Calu3 (cell line): ENCODE measurements at regions not wholly inside any gene's neighbourhood (a gene's known extent, or its start where the extent isn't known, plus 50 kb on each side); places are given as distances from the start of the nearest gene placed in this dataset.
A peak's percentile ranks its signal among the peaks of the same experiment; 100 is the strongest.

ENCODE experiments used
- BruUV-seq: library from RNA; stranded (reverse); fragments of 400-500 nt; replicated peaks from 2 replicates; lab custom pipeline; 2021; lab: Mats Ljungman, UMichigan
- CTCF ChIA-PET: fragments of 300-600 bp; sonication (Branson Sonifier 250); formaldehyde crosslinking; loops from one replicate; lab custom pipeline; 2022; ENCODE audit warnings: antibody characterized with exemption; lab: Charles Lee
- DNase-seq: peaks from one replicate; pipeline ENCODE4 v3.0.0; 2022
- H3K27ac Mint-ChIP-seq: one replicate; pipeline ENCODE4 v1.8.0; 2022; ENCODE audit warnings: mixed read lengths; ENCODE audit not compliant: unreplicated experiment
- H3K27me3 Mint-ChIP-seq: one replicate; pipeline ENCODE4 v1.8.0; 2022; ENCODE audit warnings: mixed read lengths; ENCODE audit not compliant: unreplicated experiment
- H3K36me3 Mint-ChIP-seq: one replicate; pipeline ENCODE4 v1.8.0; 2022; ENCODE audit warnings: mild to moderate bottlenecking, moderate library complexity, mixed read lengths; ENCODE audit not compliant: insufficient read depth, unreplicated experiment
- H3K4me1 Mint-ChIP-seq: one replicate; pipeline ENCODE4 v1.8.0; 2022; ENCODE audit warnings: mild to moderate bottlenecking, low read depth, mixed read lengths; ENCODE audit not compliant: unreplicated experiment
- H3K4me3 Mint-ChIP-seq: one replicate; pipeline ENCODE4 v1.8.0; 2022; ENCODE audit warnings: mild to moderate bottlenecking, low read depth, moderate library complexity, mixed read lengths; ENCODE audit not compliant: unreplicated experiment
- H3K9me3 Mint-ChIP-seq: one replicate; pipeline ENCODE4 v1.8.0; 2022; ENCODE audit warnings: low read depth, mixed read lengths; ENCODE audit not compliant: unreplicated experiment
- intact Hi-C: fragments of 100-400 bp; cut with micrococcal nuclease; formaldehyde crosslinking; loops from one replicate; pipeline ENCODE4 v1.10.0; 2022; ENCODE audit not compliant: unreplicated experiment
- TF ChIP-seq, protein P1 (sequence below): fragments of 200-600 bp; IDR thresholded peaks from one replicate; pipeline ENCODE4 v1.8.0; 2022; ENCODE audit warnings: antibody characterized with exemption; ENCODE audit not compliant: unreplicated experiment

DNA sequence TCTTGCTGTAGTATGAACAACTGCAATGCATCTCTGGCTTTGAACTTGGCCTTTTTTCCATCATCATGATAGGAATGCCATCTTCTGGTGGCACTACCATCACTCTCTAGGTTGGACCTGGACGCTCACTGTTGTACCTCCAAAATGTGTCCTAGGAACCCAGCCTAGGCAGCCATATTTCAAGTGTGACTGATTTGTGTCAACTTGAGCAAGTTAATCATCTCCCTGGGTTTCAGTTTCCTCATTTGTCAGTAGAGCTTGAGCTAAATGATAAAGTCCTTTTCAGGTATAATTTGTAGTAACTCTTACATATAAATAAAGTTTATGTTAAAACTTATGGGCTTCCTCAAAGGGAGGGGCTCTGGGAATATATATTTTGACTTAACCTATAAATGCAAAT is 241.7 kb upstream of the CEP162 start:
- H3K9me3 Mint-ChIP-seq: no peaks in the 10 kb centered on the region
- H3K27ac Mint-ChIP-seq: no peak overlapping the region
- H3K27me3 Mint-ChIP-seq: no peaks in the 10 kb centered on the region
- peaks cover 37% of the 10 kb centered on the region for H3K4me1 Mint-ChIP-seq
- CTCF ChIA-PET: interaction anchor here (0.9 kb wide), 1 partner anchor 31 kb away, joined by 3 read pairs; no protein-coding TSS in a partner anchor
- DNase-seq: no peak
- TF ChIP-seq, protein P1, sequence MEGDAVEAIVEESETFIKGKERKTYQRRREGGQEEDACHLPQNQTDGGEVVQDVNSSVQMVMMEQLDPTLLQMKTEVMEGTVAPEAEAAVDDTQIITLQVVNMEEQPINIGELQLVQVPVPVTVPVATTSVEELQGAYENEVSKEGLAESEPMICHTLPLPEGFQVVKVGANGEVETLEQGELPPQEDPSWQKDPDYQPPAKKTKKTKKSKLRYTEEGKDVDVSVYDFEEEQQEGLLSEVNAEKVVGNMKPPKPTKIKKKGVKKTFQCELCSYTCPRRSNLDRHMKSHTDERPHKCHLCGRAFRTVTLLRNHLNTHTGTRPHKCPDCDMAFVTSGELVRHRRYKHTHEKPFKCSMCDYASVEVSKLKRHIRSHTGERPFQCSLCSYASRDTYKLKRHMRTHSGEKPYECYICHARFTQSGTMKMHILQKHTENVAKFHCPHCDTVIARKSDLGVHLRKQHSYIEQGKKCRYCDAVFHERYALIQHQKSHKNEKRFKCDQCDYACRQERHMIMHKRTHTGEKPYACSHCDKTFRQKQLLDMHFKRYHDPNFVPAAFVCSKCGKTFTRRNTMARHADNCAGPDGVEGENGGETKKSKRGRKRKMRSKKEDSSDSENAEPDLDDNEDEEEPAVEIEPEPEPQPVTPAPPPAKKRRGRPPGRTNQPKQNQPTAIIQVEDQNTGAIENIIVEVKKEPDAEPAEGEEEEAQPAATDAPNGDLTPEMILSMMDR: no peak
- intact Hi-C loops: loop anchor here (5.0 kb wide), 2 partner anchors 173 to 293 kb away; partner anchors contain the start of gene TBX18
- H3K4me3 Mint-ChIP-seq: no peak overlapping the region
- no TSS peak for BruUV-seq
- H3K36me3 Mint-ChIP-seq: no peaks in the 10 kb centered on the region

GRCh38 chr6:84467296-84467695 is 239.9 kb upstream of the CEP162 start:
- no peak for DNase-seq
- Mint-ChIP-seq H3K36me3 (no peaks in the 10 kb centered on the region), H3K27ac (peak overlapping the region; percentile 56), H3K4me1 (peaks cover 48% of the 10 kb centered on the region), H3K27me3 (no peaks in the 10 kb centered on the region), H3K9me3 (no peaks in the 10 kb centered on the region), H3K4me3 (no peak overlapping the region)
- intact Hi-C loops: loop anchor here (1.0 to 5.0 kb wide), 5 partner anchors 10 to 295 kb away; partner anchors contain the start of gene TBX18
- no TSS peak for BruUV-seq
- CTCF ChIA-PET: interaction anchor here (1.1 to 1.6 kb wide), 5 partner anchors 11 to 240 kb away, joined by 3 to 6 read pairs (median 4); partner anchors contain the start of gene CEP162
- TF ChIP-seq, protein P1: no peak

DNA sequence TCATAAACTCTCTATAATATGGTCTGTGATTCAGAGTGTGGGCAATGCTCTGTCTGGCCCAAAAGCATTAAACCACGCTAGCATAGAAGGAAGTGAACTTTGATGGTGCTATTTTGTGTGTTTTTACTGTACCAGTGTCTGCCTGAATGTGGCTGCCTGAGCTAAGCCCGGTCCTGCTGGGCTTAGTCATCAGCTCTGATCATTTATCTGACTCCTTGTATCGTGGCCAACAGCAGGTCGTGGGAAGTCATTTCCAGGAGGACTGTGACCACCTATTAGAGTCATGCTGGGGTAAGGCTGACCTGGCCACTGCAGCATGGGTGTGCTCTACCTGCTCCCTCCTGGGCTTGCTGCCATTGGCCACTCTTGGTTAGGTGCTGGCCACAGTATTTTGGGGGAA is 239.1 kb upstream of the CEP162 start:
- H3K9me3 Mint-ChIP-seq: no peaks in the 10 kb centered on the region
- no peak overlapping the region for H3K4me3 Mint-ChIP-seq
- intact Hi-C loops: loop anchor here (2.0 to 5.0 kb wide), 4 partner anchors 38 to 296 kb away; partner anchors contain the start of gene TBX18
- H3K27ac Mint-ChIP-seq: peak overlapping the region; percentile 75
- H3K27me3 Mint-ChIP-seq: no peaks in the 10 kb centered on the region
- TF ChIP-seq, protein P1: no peak
- CTCF ChIA-PET: interaction anchor here (0.6 to 1.4 kb wide), 5 partner anchors 9 to 34 kb away, joined by 3 to 5 read pairs (median 3); no protein-coding TSS in a partner anchor
- no TSS peak for BruUV-seq
- H3K4me1 Mint-ChIP-seq: peaks cover 48% of the 10 kb centered on the region
- H3K36me3 Mint-ChIP-seq: no peaks in the 10 kb centered on the region
- DNase-seq: peak; percentile 82

- TF ChIP-seq, protein P1: no peak
- peaks cover 52% of the 10 kb centered on the region for H3K4me1 Mint-ChIP-seq
- BruUV-seq: no TSS peak
- no peak for DNase-seq
- no peaks in the 10 kb centered on the region for H3K27me3 Mint-ChIP-seq
- no peak overlapping the region for H3K4me3 Mint-ChIP-seq
- intact Hi-C loops: no loop called here
- no peaks in the 10 kb centered on the region for H3K9me3 Mint-ChIP-seq
- no peak overlapping the region for H3K27ac Mint-ChIP-seq
- no peaks in the 10 kb centered on the region for H3K36me3 Mint-ChIP-seq
- CTCF ChIA-PET: no interaction called here
These were observed 237.0 kb upstream of the CEP162 start for GRCh38 chr6:84464471-84464870.
